ENCODE measurements at regions not wholly inside any gene's neighbourhood (a gene's known extent, or its start where the extent isn't known, plus 50 kb on each side); places are given as distances from the start of the nearest gene placed in this dataset.

- no peaks in the 10 kb centered on the region for H3K27me3 Mint-ChIP-seq (ENCODE audit: low read depth, unreplicated experiment)
- H3K4me1 Mint-ChIP-seq (ENCODE audit: low read depth, unreplicated experiment): no peaks in the 10 kb centered on the region
- H3K27ac Mint-ChIP-seq (ENCODE audit: unreplicated experiment): no peak overlapping the region
Measured at GRCh38 chrX:130523460-130524394, 121.9 kb downstream of the RBMX2 start.

DNA sequence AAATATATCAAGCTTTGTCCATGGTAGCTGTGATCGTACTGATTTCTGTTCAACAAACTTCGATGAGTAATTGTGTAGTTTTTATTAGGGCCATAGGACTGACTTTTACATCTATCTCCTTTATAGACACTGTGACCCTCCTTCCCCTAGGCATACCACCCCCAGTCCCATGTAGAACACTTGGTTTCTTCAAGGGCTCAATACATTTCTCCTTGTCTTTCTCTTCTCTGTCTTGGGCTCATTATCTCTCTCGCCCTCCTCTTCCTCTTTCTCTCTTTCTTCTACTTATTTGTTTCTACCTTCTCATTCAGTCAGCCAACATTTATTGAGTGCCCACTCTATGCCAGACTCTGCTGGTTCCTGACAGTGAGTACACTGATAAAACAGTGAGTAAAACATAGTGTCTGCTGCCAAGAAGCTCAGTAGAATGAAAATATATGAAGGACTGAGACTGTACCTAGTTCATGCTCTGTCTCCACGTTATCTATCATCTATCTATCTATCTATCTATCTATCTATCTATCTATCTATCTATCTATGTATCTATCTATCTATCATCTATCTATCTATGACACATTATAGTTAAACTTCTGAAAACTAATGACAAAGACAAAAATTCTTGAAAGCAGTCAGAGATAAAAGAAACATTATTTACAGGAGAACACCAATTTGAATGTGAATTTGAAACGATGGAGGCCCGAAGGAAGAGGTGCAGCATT lies 122.8 kb downstream of the RBMX2 start:
- Histone ChIP-seq H3K9ac (ENCODE audit: low read length) (no peak overlapping the region), H3K36me3 (ENCODE audit: insufficient read depth, low read length) (no peaks in the 10 kb centered on the region), H3K4me1 (ENCODE audit: insufficient read depth, low read length) (no peaks in the 10 kb centered on the region), H3K27ac (ENCODE audit: low read depth, low read length) (no peak overlapping the region), H2AFZ (ENCODE audit: low read depth, low read length) (no peak overlapping the region), H4K20me1 (ENCODE audit: insufficient read depth, low read length) (no peaks in the 10 kb centered on the region), H3K4me3 (ENCODE audit: insufficient read depth, low read depth, low read length) (peak overlapping the region; percentile 42), H3K27me3 (ENCODE audit: insufficient read depth, low read length) (no peaks in the 10 kb centered on the region), H3K4me2 (ENCODE audit: low read length) (peak overlapping the region; percentile 86), H3K79me2 (ENCODE audit: insufficient read depth, low read length) (no peaks in the 10 kb centered on the region), H3K9me3 (ENCODE audit: insufficient read depth, low read depth, low read length) (no peaks in the 10 kb centered on the region)
- H3K27ac Mint-ChIP-seq (ENCODE audit: unreplicated experiment): no peak overlapping the region
- no peaks in the 10 kb centered on the region for H3K36me3 Mint-ChIP-seq (ENCODE audit: low read depth, unreplicated experiment)
- H3K27me3 Mint-ChIP-seq (ENCODE audit: low read depth, unreplicated experiment): no peaks in the 10 kb centered on the region
- DNase-seq (ENCODE audit: low read depth) (no peak), FAIRE-seq (peak; percentile 92)
- no peaks in the 10 kb centered on the region for H3K9me3 Mint-ChIP-seq (ENCODE audit: unreplicated experiment)
- TF ChIP-seq CTCF (IDR thresholded peaks at IDR 0.05; ENCODE audit: insufficient read depth, low read depth, low read length) (no peak), EZH2 (IDR thresholded peaks at IDR 0.05; ENCODE audit: insufficient read depth, low read length) (no peak)
- H3K4me3 Mint-ChIP-seq (ENCODE audit: unreplicated experiment): peak overlapping the region; percentile 36
- H3K4me1 Mint-ChIP-seq (ENCODE audit: low read depth, unreplicated experiment): no peaks in the 10 kb centered on the region

More at GRCh38 chrX:130523460-130524394, 121.9 kb downstream of the RBMX2 start:
- Histone ChIP-seq H2AFZ (ENCODE audit: low read depth, low read length) (peak overlapping the region; percentile 75), H3K9ac (ENCODE audit: low read length) (no peak overlapping the region), H3K79me2 (ENCODE audit: insufficient read depth, low read length) (no peaks in the 10 kb centered on the region), H3K36me3 (ENCODE audit: insufficient read depth, low read length) (no peaks in the 10 kb centered on the region), H3K27me3 (ENCODE audit: insufficient read depth, low read length) (no peaks in the 10 kb centered on the region), H3K4me3 (ENCODE audit: insufficient read depth, low read depth, low read length) (peak overlapping the region; percentile 42), H4K20me1 (ENCODE audit: insufficient read depth, low read length) (no peaks in the 10 kb centered on the region), H3K4me1 (ENCODE audit: insufficient read depth, low read length) (no peaks in the 10 kb centered on the region), H3K9me3 (ENCODE audit: insufficient read depth, low read depth, low read length) (no peaks in the 10 kb centered on the region), H3K27ac (ENCODE audit: low read depth, low read length) (no peak overlapping the region), H3K4me2 (ENCODE audit: low read length) (peak overlapping the region; percentile 86)
- Mint-ChIP-seq H3K9me3 (ENCODE audit: unreplicated experiment) (no peaks in the 10 kb centered on the region), H3K4me3 (ENCODE audit: unreplicated experiment) (peak overlapping the region; percentile 45), H3K36me3 (ENCODE audit: low read depth, unreplicated experiment) (no peaks in the 10 kb centered on the region)
- FAIRE-seq (no peak), DNase-seq (ENCODE audit: low read depth) (no peak)
- TF ChIP-seq CTCF (IDR thresholded peaks at IDR 0.05; ENCODE audit: insufficient read depth, low read depth, low read length): no peak
- no peak for TF ChIP-seq EZH2 (IDR thresholded peaks at IDR 0.05; ENCODE audit: insufficient read depth, low read length)

All from astrocyte (in vitro differentiated cells and primary cell).